ENCODE measurements at regions not wholly inside any gene's neighbourhood (a gene's known extent, or its start where the extent isn't known, plus 50 kb on each side); places are given as distances from the start of the nearest gene placed in this dataset.

DNA sequence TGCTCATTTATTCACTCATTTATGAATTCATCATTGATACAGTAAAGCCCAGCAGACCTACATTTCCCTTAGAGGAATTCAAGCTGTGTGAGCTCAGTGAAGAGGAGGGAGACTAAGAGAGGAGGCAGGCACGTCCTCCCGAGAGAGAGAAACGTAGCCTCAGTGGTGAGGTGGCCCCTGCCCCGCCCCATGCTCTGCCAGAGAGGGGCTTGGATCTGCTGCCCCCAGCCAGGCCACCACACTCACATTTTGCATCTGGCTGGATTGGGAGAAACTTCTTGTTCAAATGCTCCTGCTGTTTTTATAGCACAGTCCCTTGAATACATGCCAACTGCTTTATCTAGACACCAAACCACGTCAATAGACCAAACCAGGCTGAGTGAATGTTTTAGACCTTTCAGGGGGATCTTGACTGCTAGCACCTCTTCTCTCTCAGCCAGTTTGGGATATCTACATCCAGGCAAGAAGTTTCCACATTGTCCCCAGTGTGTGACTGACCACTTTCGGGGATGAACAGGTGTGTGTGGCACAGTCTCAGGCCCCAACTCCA lies 67.7 kb upstream of the AJAP1 start:
- DNase-seq (ENCODE audit: low spot score) = no peak

DNA sequence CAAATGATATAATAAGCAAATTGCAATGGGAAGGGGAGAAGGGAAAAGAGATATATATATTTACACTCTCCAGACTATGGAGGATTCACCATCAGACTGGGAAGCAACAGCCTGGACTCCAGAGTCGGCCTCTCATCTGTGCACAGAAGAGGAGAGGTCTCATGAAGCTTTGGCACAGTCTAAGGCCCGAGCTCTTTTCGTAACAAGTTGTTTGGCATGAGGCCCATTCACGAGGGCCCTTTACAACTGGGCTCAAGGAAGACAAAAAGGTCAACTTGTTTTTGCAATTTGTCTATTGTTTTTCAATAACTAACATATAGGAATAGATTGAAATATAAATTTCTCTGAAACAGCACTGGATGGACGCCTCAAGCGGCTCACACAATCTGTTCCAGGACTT lies 66.7 kb upstream of the AJAP1 start:
- no peak for DNase-seq (ENCODE audit: low spot score)

- DNase-seq (ENCODE audit: low spot score) = no peak
These were observed 63.7 kb upstream of the AJAP1 start for GRCh38 chr1:4590756-4591155.

DNA sequence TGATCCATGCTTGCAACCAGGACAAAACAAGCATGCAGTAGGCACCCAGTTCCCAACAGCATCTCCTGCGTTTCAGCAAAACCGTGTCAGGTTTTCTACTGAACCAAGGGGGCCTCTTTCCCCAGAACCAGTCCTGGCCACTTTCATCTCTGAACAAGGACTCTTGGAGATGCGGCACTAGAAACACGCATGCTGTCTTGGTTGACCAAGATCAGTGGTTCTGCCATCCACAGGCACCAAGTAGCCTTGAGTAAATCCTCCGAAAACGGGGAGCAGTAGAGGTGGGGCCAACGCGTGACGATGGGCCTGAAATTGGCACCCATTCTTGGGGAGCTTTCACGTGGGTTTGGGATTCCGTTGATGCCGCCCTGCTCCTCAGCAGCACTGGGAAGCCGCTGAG lies 62.5 kb upstream of the AJAP1 start:
- DNase-seq (ENCODE audit: low spot score) = no peak

GRCh38 chr1:4593106-4593505 lies 61.3 kb upstream of the AJAP1 start:
- DNase-seq (ENCODE audit: low spot score) = no peak

GRCh38 chr1:4594286-4594991 lies 60.0 kb upstream of the AJAP1 start:
- no peak for DNase-seq (ENCODE audit: low spot score)

- no peak for DNase-seq (ENCODE audit: low spot score)
These were observed 58.8 kb upstream of the AJAP1 start for GRCh38 chr1:4595341-4596225.

DNA sequence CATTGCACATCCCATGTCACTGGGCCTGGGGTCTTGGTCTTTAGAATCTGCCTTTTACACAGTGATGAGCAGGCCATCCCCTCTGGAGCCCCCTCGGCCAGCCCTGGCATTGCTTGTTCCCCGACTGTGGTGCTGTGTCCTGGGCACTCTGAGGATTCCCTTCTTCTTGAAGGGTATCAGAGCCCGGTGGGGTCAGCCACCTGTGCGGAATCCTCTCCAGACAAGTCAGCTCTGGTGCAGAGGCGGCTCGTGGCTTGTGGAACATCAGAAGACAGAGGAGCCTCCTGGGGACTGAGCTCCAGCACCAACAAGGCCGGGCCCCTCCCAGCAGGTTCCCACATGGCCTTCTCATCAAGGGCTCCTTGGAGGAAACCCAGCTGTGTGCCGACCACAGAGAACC lies 57.9 kb upstream of the AJAP1 start:
- DNase-seq (ENCODE audit: low spot score) = no peak

DNA sequence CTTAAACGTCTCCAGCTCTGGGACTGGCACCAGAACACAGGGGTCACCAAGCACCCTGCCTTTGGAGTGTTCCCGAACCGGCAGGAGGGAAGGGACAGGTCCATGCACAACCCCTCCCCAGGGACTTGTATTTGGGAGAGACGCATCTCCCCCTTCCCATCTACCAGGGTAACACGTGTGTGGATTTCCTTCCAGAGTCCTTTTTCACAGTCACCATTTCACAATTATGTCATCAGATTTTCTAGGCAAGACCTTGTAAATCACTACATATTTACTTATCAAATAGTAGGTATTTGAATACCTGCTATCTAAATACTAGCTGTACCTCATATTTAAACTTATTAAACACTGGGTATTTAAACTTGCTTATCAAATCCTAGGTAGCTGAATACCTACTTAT lies 57.4 kb upstream of the AJAP1 start:
- no peak for DNase-seq (ENCODE audit: low spot score)

GRCh38 chr1:4598561-4598960 lies 55.8 kb upstream of the AJAP1 start:
- DNase-seq (ENCODE audit: low spot score) = no peak

DNA sequence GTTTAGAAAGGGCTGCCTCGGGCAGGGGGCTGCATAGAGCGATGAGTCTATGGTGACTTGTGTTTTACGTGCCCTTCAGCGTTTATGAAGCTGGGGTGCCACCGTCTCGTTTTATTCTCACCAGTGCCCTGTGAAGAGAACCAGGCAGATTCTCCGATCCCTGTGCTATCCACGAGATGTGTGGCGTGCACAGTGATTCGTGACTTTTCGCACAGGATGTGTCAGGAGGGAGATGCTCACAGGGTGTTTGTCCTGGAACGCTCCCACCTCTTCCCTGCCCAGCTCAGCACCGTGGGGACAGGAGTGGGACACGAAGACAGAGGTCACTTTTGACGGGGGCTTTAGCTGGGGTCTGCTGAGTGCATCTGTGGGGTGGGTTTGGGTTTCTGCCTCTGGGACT lies 54.9 kb upstream of the AJAP1 start:
- no peak for DNase-seq (ENCODE audit: low spot score)

- no peak for DNase-seq (ENCODE audit: low spot score)
These were observed 54.4 kb upstream of the AJAP1 start for GRCh38 chr1:4599951-4600481.

GRCh38 chr1:4600615-4601460 lies 53.6 kb upstream of the AJAP1 start:
- DNase-seq (ENCODE audit: low spot score) = no peak

GRCh38 chr1:4601941-4602340 lies 52.5 kb upstream of the AJAP1 start:
- no peak for DNase-seq (ENCODE audit: low spot score)

DNA sequence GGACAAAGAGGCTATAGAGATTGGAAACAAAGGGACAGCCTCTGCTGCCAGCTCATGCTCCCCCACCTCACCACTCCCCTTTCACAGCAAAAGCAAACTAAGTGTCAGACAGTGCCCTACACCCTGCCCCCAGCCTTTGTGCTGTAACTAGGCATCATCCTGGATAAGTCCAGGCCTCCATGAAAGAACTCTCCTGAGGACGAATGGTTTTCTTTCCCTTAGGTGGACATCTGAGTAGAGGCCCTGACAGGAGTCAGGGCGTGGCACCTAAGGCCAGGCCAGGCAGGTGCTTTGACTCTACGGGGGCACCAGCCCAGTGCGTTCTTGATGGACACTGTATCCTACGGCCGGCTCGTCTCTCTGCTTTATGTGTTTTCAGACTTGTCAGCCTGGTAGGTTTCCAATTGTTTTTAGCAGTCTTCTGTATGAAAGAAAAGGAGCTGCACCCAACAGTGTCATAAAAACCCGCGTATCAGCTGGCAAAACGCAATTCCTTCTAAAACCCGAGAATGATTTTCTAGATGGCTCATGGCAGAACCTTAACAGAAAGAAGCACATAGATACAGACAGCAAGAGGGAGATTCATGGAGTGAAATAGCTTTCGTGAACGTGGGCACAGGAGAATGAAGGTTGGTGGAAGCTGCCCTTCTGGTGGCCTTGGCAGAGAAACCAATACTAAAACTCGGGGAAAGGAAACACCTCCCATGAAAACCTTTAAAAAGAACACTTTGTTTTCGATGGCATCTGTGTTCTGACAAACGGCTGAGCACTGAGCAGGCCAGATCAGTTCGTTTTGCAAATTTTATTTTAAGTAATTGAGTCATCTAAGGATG lies 51.7 kb upstream of the AJAP1 start:
- DNase-seq (ENCODE audit: low spot score) = no peak

DNA sequence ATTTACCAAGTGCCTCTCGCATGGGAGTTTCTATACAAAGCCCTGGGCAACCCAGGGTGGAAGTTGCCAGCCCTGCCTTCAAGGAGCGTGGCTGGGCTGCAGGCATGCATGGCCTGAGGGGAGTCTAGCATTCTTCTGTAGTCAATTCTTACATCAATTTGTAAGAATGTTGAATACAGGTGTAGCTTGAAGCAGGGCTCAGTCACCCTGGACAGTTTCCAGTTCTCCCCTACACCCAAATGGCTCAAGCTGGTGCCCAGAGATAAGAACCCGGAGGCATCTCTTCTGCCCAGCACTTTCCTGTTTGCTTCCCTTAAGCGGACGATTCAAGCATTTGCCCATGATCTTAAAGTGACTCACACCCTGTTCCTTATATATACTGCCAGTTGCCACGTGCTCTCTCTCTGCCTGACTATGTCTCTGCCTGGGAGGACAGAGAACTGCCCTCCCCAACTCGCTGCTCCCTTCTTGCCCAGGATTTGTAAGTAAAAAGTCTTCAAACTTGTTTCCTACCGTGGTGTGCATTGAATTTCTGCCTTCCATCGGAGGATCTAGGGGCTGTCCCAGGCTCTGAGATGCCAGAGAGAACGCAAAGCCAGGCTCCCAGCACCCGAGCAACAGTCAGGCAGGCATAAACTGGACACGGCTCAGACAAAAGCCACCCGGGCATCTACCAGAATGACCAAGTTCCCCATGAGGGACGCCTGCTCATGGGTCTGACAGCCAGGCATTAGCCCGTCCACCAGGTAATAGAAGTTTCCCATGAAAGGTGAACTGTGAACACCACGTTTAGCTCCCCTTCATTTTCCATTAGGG lies 50.9 kb upstream of the AJAP1 start:
- DNase-seq (ENCODE audit: low spot score) = peak; percentile 7
